GM12878 (cell line): ENCODE measurements at regions not wholly inside any gene's neighbourhood (a gene's known extent, or its start where the extent isn't known, plus 50 kb on each side); places are given as distances from the start of the nearest gene placed in this dataset.

Experiments used
- ATAC-seq: fragments of 200-7000 bp; cut with Tn5 transposase; 3 replicates; pipeline ENCODE4 v1.9.1; 2020; ENCODE audit warnings: mild to moderate bottlenecking, moderate library complexity
- BruUV-seq: library from RNA; stranded (reverse); fragments of 400-500 nt; replicated peaks from 2 replicates; lab custom pipeline; 2021; lab: Mats Ljungman, UMichigan
- CTCF ChIA-PET: fragments of 300-600 bp; sonication (Branson Sonifier 250); formaldehyde crosslinking; extraction: SDS; loops from one replicate; lab custom pipeline; 2021; ENCODE audit warnings: inconsistent platforms; lab: Yijun Ruan, JAX
- POLR2A ChIA-PET: fragments of 350-600 bp; formaldehyde crosslinking; extraction: SDS; loops from one replicate; lab custom pipeline; 2021; ENCODE audit warnings: inconsistent platforms; lab: Charles Lee
- RAD21 ChIA-PET: fragments of 300-600 bp; sonication (Branson Sonifier 250); formaldehyde crosslinking; loops from one replicate; lab custom pipeline; 2023; ENCODE audit warnings: antibody characterized with exemption; ENCODE audit not compliant: unreplicated experiment; lab: Charles Lee
- SMC1A ChIA-PET: fragments of 300-600 bp; sonication (Branson Sonifier 250); formaldehyde crosslinking; loops from one replicate; lab custom pipeline; 2023; ENCODE audit not compliant: unreplicated experiment, uncharacterized antibody; lab: Charles Lee
- DNase-seq: peaks from one replicate; pipeline ENCODE4 v3.0.0-alpha.2; 2011; ENCODE audit warnings: low read depth, low spot score
- FAIRE-seq: peaks from 3 replicates; lab custom pipeline; 2011; peaks lifted over from hg19 to GRCh38; lab: Jason Lieb, UNC
- H2AFZ ChIP-seq: 2 replicates; pipeline ENCODE4 v1.6.0; 2011; ENCODE audit warnings: low read depth, low read length, control low read depth; ENCODE audit not compliant: control insufficient read depth
- H3K27ac ChIP-seq: 2 replicates; pipeline ENCODE4 v1.5.1; 2011; ENCODE audit warnings: control low read depth; ENCODE audit not compliant: control insufficient read depth, insufficient read depth
- H3K27me3 ChIP-seq, 2 experiments: replicated peaks in 1 of 2; 2 replicates each; pipeline versions ENCODE4 v1.6.0 to v1.6.1; 2011; ENCODE audit warnings: low read length in 1 of 2; ENCODE audit not compliant: control insufficient read depth in 2 of 2, insufficient read depth in 2 of 2
- H3K36me3 ChIP-seq, 2 experiments: 2 replicates each; pipeline ENCODE4 v1.5.1; 2011; ENCODE audit warnings: low read length in 1 of 2; ENCODE audit not compliant: control insufficient read depth in 2 of 2, insufficient read depth in 2 of 2
- H3K4me1 ChIP-seq: 2 replicates; pipeline ENCODE4 v1.6.1; 2011; ENCODE audit warnings: mild to moderate bottlenecking, low read length, moderate library complexity, mixed read lengths; ENCODE audit not compliant: control insufficient read depth, insufficient read depth
- H3K4me2 ChIP-seq: 2 replicates; pipeline ENCODE4 v1.6.0; 2011; ENCODE audit warnings: control low read depth; ENCODE audit not compliant: control insufficient read depth, insufficient read depth
- H3K4me3 ChIP-seq: fragments of 200-600 bp; sonication (generic); 2 replicates; pipeline ENCODE4 v1.5.1; 2016
- H3K79me2 ChIP-seq: 2 replicates; pipeline ENCODE4 v1.6.0; 2011; ENCODE audit warnings: low read length; ENCODE audit not compliant: control insufficient read depth, insufficient read depth
- H3K9ac ChIP-seq: 2 replicates; pipeline ENCODE4 v1.8.0; 2011; ENCODE audit warnings: low read length, control low read depth, mixed read lengths; ENCODE audit not compliant: control insufficient read depth, insufficient read depth
- H3K9me3 ChIP-seq: replicated peaks from 3 replicates; pipeline ENCODE4 v1.5.1; 2011; ENCODE audit warnings: mild to moderate bottlenecking, low read length; ENCODE audit not compliant: control insufficient read depth, insufficient read depth
- H4K20me1 ChIP-seq: 2 replicates; pipeline ENCODE4 v1.6.0; 2011; ENCODE audit not compliant: control insufficient read depth, insufficient read depth
- FOXK2 ChIP-seq: fragments of 450-650 bp; IDR thresholded peaks from 2 replicates; pipeline ENCODE4 v1.6.1; 2017; ENCODE audit warnings: mild to moderate bottlenecking, moderate library complexity
- FOXM1 ChIP-seq: IDR thresholded peaks from 2 replicates; pipeline ENCODE4 v1.6.1; 2012; ENCODE audit warnings: low read depth, mild to moderate bottlenecking, inconsistent platforms, low read length, moderate library complexity
- GABPA ChIP-seq: IDR thresholded peaks from 2 replicates; pipeline ENCODE4 v1.6.1; 2014; ENCODE audit warnings: antibody characterized with exemption, low read depth, mild to moderate bottlenecking, inconsistent platforms
- SREBF2 ChIP-seq: IDR thresholded peaks from 2 replicates; pipeline ENCODE4 v1.6.1; 2012; ENCODE audit warnings: mild to moderate bottlenecking, low read length
- TAF1 ChIP-seq: IDR thresholded peaks from 2 replicates; pipeline ENCODE4 v1.6.1; 2011; ENCODE audit warnings: mild to moderate bottlenecking, low read depth, low read length, borderline replicate concordance
- WGBS: methylation state at CpG from one replicate; pipeline ENCODE4 v1.1.6; 2016; ENCODE audit warnings: low lambda C conversion rate; ENCODE audit not compliant: insufficient replicate concordance, insufficient coverage; ENCODE audit errors: missing lambda C conversion rate; 5-methylcytosine and 5-hydroxymethylcytosine counted together
- in situ Hi-C: fragments of 300-500 bp; cut with MboI; formaldehyde crosslinking; loops from 9 replicates; pipeline ENCODE4 v1.14.3; 2018; ENCODE audit warnings: mixed read lengths
- intact Hi-C: fragments of 100-400 bp; cut with micrococcal nuclease; formaldehyde crosslinking; loops from one replicate; pipeline ENCODE4 v1.14.2; 2022; ENCODE audit not compliant: unreplicated experiment
- TF ChIP-seq, protein P1 (sequence below): fragments of 450-650 bp; IDR thresholded peaks from 2 replicates; pipeline ENCODE4 v1.6.1; 2016; ENCODE audit warnings: mild to moderate bottlenecking, moderate library complexity, borderline replicate concordance
- TF ChIP-seq, protein P2 (sequence below): fragments of 450-650 bp; formaldehyde crosslinking; IDR thresholded peaks from 2 replicates; pipeline ENCODE4 v1.5.0; 2022; ENCODE audit warnings: mild to moderate bottlenecking, missing genetic modification characterization
- TF ChIP-seq, protein P3 (sequence below): IDR thresholded peaks from 2 replicates; pipeline ENCODE4 v1.6.1; 2011; ENCODE audit warnings: borderline replicate concordance, low read depth, mild to moderate bottlenecking, moderate library complexity, low read length; ENCODE audit not compliant: insufficient read depth, poor library complexity, severe bottlenecking
- TF ChIP-seq, protein P4 (sequence below): fragments of 450-650 bp; IDR thresholded peaks from 2 replicates; pipeline ENCODE4 v1.6.1; 2017; ENCODE audit warnings: borderline replicate concordance
- TF ChIP-seq, protein P5 (sequence below): fragments of 450-650 bp; conservative IDR thresholded peaks from 2 replicates; pipeline ENCODE4 v1.6.1; 2017; ENCODE audit warnings: mild to moderate bottlenecking, moderate library complexity
- TF ChIP-seq, protein P6 (sequence below): IDR thresholded peaks from 2 replicates; pipeline ENCODE4 v1.6.1; 2011; ENCODE audit warnings: low read depth, mild to moderate bottlenecking, low read length, moderate library complexity, borderline replicate concordance; ENCODE audit errors: extremely low read depth

DNA sequence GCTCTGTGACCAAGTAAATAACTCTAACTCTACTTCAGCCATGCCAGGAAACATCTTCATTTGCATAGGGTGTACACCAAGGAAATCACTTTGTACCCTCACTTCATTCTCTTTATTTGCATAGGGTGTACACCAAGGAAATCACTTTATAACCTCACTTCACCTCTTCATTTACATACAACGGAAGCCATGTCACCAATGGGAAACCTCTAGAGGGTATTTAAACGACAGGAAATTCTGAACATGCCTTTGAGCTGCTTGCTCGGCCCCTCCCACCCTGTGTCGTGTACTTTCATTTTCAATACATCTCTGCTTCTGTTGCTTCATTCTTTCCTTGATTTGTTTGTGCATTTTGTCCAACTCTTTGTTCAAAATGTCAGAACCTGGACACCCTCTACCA is 848.1 kb upstream of the FRG1 start:
- ATAC-seq (no peak), DNase-seq (no peak), FAIRE-seq (no peak)
- Histone ChIP-seq H2AFZ (no peak overlapping the region), H3K4me3 (no peak overlapping the region), H3K9me3 (no peaks in the 10 kb centered on the region), H3K36me3 (no peaks in the 10 kb centered on the region), H3K27ac (no peak overlapping the region), H3K4me2 (no peak overlapping the region), H3K4me1 (no peaks in the 10 kb centered on the region), H3K9ac (no peak overlapping the region), H4K20me1 (no peaks in the 10 kb centered on the region), H3K79me2 (no peaks in the 10 kb centered on the region), H3K27me3 (no peaks in the 10 kb centered on the region)
- POLR2A ChIA-PET: no interaction called here
- in situ Hi-C loops: no loop called here
- BruUV-seq: no TSS peak
- WGBS: 1% methylated on average over 4 of the region's 4 CpGs
- RAD21 ChIA-PET: no interaction called here
- CTCF ChIA-PET: no interaction called here
- intact Hi-C loops: no loop called here
- SMC1A ChIA-PET: no interaction called here
- TF ChIP-seq TAF1 (no peak), GABPA (no peak), FOXK2 (no peak), FOXM1 (no peak), SREBF2 (no peak)
- TF ChIP-seq, protein P1, sequence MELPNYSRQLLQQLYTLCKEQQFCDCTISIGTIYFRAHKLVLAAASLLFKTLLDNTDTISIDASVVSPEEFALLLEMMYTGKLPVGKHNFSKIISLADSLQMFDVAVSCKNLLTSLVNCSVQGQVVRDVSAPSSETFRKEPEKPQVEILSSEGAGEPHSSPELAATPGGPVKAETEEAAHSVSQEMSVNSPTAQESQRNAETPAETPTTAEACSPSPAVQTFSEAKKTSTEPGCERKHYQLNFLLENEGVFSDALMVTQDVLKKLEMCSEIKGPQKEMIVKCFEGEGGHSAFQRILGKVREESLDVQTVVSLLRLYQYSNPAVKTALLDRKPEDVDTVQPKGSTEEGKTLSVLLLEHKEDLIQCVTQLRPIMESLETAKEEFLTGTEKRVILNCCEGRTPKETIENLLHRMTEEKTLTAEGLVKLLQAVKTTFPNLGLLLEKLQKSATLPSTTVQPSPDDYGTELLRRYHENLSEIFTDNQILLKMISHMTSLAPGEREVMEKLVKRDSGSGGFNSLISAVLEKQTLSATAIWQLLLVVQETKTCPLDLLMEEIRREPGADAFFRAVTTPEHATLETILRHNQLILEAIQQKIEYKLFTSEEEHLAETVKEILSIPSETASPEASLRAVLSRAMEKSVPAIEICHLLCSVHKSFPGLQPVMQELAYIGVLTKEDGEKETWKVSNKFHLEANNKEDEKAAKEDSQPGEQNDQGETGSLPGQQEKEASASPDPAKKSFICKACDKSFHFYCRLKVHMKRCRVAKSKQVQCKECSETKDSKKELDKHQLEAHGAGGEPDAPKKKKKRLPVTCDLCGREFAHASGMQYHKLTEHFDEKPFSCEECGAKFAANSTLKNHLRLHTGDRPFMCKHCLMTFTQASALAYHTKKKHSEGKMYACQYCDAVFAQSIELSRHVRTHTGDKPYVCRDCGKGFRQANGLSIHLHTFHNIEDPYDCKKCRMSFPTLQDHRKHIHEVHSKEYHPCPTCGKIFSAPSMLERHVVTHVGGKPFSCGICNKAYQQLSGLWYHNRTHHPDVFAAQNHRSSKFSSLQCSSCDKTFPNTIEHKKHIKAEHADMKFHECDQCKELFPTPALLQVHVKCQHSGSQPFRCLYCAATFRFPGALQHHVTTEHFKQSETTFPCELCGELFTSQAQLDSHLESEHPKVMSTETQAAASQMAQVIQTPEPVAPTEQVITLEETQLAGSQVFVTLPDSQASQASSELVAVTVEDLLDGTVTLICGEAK: no peak
- TF ChIP-seq, protein P2, sequence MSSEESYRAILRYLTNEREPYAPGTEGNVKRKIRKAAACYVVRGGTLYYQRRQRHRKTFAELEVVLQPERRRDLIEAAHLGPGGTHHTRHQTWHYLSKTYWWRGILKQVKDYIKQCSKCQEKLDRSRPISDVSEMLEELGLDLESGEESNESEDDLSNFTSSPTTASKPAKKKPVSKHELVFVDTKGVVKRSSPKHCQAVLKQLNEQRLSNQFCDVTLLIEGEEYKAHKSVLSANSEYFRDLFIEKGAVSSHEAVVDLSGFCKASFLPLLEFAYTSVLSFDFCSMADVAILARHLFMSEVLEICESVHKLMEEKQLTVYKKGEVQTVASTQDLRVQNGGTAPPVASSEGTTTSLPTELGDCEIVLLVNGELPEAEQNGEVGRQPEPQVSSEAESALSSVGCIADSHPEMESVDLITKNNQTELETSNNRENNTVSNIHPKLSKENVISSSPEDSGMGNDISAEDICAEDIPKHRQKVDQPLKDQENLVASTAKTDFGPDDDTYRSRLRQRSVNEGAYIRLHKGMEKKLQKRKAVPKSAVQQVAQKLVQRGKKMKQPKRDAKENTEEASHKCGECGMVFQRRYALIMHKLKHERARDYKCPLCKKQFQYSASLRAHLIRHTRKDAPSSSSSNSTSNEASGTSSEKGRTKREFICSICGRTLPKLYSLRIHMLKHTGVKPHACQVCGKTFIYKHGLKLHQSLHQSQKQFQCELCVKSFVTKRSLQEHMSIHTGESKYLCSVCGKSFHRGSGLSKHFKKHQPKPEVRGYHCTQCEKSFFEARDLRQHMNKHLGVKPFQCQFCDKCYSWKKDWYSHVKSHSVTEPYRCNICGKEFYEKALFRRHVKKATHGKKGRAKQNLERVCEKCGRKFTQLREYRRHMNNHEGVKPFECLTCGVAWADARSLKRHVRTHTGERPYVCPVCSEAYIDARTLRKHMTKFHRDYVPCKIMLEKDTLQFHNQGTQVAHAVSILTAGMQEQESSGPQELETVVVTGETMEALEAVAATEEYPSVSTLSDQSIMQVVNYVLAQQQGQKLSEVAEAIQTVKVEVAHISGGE (CRISPR knock-in tag): no peak
- TF ChIP-seq, protein P3, sequence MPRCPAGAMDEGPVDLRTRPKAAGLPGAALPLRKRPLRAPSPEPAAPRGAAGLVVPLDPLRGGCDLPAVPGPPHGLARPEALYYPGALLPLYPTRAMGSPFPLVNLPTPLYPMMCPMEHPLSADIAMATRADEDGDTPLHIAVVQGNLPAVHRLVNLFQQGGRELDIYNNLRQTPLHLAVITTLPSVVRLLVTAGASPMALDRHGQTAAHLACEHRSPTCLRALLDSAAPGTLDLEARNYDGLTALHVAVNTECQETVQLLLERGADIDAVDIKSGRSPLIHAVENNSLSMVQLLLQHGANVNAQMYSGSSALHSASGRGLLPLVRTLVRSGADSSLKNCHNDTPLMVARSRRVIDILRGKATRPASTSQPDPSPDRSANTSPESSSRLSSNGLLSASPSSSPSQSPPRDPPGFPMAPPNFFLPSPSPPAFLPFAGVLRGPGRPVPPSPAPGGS: no peak
- TF ChIP-seq, protein P4, sequence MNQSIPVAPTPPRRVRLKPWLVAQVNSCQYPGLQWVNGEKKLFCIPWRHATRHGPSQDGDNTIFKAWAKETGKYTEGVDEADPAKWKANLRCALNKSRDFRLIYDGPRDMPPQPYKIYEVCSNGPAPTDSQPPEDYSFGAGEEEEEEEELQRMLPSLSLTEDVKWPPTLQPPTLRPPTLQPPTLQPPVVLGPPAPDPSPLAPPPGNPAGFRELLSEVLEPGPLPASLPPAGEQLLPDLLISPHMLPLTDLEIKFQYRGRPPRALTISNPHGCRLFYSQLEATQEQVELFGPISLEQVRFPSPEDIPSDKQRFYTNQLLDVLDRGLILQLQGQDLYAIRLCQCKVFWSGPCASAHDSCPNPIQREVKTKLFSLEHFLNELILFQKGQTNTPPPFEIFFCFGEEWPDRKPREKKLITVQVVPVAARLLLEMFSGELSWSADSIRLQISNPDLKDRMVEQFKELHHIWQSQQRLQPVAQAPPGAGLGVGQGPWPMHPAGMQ: no peak
- TF ChIP-seq, protein P5, sequence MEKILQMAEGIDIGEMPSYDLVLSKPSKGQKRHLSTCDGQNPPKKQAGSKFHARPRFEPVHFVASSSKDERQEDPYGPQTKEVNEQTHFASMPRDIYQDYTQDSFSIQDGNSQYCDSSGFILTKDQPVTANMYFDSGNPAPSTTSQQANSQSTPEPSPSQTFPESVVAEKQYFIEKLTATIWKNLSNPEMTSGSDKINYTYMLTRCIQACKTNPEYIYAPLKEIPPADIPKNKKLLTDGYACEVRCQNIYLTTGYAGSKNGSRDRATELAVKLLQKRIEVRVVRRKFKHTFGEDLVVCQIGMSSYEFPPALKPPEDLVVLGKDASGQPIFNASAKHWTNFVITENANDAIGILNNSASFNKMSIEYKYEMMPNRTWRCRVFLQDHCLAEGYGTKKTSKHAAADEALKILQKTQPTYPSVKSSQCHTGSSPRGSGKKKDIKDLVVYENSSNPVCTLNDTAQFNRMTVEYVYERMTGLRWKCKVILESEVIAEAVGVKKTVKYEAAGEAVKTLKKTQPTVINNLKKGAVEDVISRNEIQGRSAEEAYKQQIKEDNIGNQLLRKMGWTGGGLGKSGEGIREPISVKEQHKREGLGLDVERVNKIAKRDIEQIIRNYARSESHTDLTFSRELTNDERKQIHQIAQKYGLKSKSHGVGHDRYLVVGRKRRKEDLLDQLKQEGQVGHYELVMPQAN: no peak
- TF ChIP-seq, protein P6, sequence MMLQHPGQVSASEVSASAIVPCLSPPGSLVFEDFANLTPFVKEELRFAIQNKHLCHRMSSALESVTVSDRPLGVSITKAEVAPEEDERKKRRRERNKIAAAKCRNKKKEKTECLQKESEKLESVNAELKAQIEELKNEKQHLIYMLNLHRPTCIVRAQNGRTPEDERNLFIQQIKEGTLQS: no peak
